ENCODE measurements at regions not wholly inside any gene's neighbourhood (a gene's known extent, or its start where the extent isn't known, plus 50 kb on each side); places are given as distances from the start of the nearest gene placed in this dataset.

DNA sequence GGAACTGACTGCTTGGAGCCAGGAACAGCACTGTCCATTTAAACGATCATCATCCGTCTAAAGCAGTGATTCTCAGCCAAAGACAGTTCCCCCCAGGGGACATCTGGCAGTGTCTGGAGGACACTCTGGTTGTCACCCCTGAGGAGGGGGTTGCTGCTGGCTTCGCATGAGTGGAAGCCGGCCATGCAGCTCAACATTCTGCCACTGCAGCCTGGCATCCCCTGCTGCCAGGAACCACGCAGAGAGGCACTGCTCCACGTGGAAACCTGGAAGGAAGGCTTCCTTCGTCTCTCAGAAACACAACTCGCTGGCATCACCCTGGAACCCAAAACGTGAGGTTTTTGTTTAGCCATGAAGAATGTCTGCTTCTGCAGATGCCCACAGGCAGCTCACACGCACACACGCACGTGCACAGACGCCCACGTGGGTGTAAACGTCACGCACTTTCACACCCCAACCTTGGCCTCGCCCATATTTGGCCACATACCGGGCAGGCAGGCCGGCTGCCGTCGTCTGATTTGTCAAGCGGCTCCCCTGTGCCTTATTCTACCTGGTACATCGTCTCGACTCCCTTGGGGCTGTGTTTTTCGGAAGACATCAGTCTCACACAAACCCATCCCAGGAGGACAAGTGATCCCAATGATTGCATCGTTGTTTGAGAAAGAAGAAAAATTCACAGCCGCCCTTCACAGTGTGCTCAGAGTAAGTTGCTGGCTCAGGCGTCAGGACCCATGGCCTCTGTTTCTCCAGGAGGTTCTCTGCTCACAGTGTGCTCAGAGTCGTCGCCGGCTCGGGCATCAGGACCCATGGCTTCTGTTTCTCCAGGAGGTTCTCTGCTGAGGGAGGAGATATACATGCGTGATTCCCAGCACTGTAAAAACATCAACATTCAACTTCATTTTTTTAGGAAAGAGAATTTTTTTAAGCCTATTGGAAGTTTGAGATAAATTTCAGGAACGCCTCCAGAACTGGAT lies 127.2 kb upstream of the PPP2R2D start:
- H3K27me3 Mint-ChIP-seq (ENCODE audit: unreplicated experiment), result no peaks in the 10 kb centered on the region
- H3K9me3 Mint-ChIP-seq (ENCODE audit: unreplicated experiment), result peaks cover 39% of the 10 kb centered on the region
- H3K4me1 Mint-ChIP-seq (ENCODE audit: unreplicated experiment), result no peaks in the 10 kb centered on the region
- TF ChIP-seq, protein P1, sequence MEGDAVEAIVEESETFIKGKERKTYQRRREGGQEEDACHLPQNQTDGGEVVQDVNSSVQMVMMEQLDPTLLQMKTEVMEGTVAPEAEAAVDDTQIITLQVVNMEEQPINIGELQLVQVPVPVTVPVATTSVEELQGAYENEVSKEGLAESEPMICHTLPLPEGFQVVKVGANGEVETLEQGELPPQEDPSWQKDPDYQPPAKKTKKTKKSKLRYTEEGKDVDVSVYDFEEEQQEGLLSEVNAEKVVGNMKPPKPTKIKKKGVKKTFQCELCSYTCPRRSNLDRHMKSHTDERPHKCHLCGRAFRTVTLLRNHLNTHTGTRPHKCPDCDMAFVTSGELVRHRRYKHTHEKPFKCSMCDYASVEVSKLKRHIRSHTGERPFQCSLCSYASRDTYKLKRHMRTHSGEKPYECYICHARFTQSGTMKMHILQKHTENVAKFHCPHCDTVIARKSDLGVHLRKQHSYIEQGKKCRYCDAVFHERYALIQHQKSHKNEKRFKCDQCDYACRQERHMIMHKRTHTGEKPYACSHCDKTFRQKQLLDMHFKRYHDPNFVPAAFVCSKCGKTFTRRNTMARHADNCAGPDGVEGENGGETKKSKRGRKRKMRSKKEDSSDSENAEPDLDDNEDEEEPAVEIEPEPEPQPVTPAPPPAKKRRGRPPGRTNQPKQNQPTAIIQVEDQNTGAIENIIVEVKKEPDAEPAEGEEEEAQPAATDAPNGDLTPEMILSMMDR (IDR thresholded peaks at IDR 0.05), result no peak
- H3K36me3 Mint-ChIP-seq (ENCODE audit: unreplicated experiment), result peaks cover 2% of the 10 kb centered on the region
- H3K27ac Mint-ChIP-seq (ENCODE audit: unreplicated experiment), result no peak overlapping the region
- DNase-seq (ENCODE audit: extremely low spot score, unreplicated experiment), result peak; percentile 77
- H3K4me3 Mint-ChIP-seq (ENCODE audit: unreplicated experiment), result no peak overlapping the region

- H3K4me3 Mint-ChIP-seq (ENCODE audit: unreplicated experiment), result no peak overlapping the region
- H3K36me3 Mint-ChIP-seq (ENCODE audit: unreplicated experiment), result peaks cover 2% of the 10 kb centered on the region
- H3K9me3 Mint-ChIP-seq (ENCODE audit: unreplicated experiment), result peaks cover 33% of the 10 kb centered on the region
- DNase-seq (ENCODE audit: extremely low spot score, unreplicated experiment), result peak; percentile 80
- H3K4me1 Mint-ChIP-seq (ENCODE audit: unreplicated experiment), result no peaks in the 10 kb centered on the region
- TF ChIP-seq, protein P1 (IDR thresholded peaks at IDR 0.05), result no peak
- H3K27me3 Mint-ChIP-seq (ENCODE audit: unreplicated experiment), result no peaks in the 10 kb centered on the region
- H3K27ac Mint-ChIP-seq (ENCODE audit: unreplicated experiment), result no peak overlapping the region
These were observed 126.1 kb upstream of the PPP2R2D start for GRCh38 chr10:131774681-131775085.

DNA sequence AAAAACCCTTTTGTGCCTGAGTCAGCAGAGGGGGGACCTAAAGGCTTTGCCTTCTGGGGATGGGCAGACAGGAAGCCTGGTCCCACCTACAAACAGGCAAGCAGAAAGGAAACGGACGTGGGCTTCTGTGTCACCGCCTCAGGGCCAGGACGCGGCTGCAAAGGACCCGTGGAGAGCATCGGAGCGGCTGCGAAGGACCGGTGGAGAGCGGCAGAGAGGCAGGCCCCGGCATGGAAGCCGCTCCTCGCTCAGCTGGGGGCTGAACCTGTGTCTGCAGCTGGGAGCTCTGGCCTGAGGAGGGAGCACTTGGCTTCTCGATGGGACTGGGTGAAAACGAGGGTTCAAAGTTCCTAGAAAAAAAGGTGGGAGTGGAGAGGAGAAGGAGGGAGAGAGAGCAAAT lies 125.4 kb upstream of the PPP2R2D start:
- Mint-ChIP-seq H3K36me3 (ENCODE audit: unreplicated experiment) (peaks cover 2% of the 10 kb centered on the region), H3K4me3 (ENCODE audit: unreplicated experiment) (no peak overlapping the region), H3K4me1 (ENCODE audit: unreplicated experiment) (no peaks in the 10 kb centered on the region), H3K27ac (ENCODE audit: unreplicated experiment) (no peak overlapping the region), H3K9me3 (ENCODE audit: unreplicated experiment) (peaks cover 30% of the 10 kb centered on the region), H3K27me3 (ENCODE audit: unreplicated experiment) (no peaks in the 10 kb centered on the region)
- TF ChIP-seq, protein P1 (IDR thresholded peaks at IDR 0.05), result no peak
- DNase-seq (ENCODE audit: extremely low spot score, unreplicated experiment), result peak; percentile 63

GRCh38 chr10:131775833-131776232 lies 125.0 kb upstream of the PPP2R2D start:
- TF ChIP-seq, protein P1 (IDR thresholded peaks at IDR 0.05), result no peak
- H3K27me3 Mint-ChIP-seq (ENCODE audit: unreplicated experiment), result no peaks in the 10 kb centered on the region
- peaks cover 34% of the 10 kb centered on the region for H3K9me3 Mint-ChIP-seq (ENCODE audit: unreplicated experiment)
- H3K4me3 Mint-ChIP-seq (ENCODE audit: unreplicated experiment), result no peak overlapping the region
- peaks cover 2% of the 10 kb centered on the region for H3K36me3 Mint-ChIP-seq (ENCODE audit: unreplicated experiment)
- no peak overlapping the region for H3K27ac Mint-ChIP-seq (ENCODE audit: unreplicated experiment)
- DNase-seq (ENCODE audit: extremely low spot score, unreplicated experiment), result peak; percentile 65
- no peaks in the 10 kb centered on the region for H3K4me1 Mint-ChIP-seq (ENCODE audit: unreplicated experiment)

- no peaks in the 10 kb centered on the region for H3K4me1 Mint-ChIP-seq (ENCODE audit: unreplicated experiment)
- no peaks in the 10 kb centered on the region for H3K27me3 Mint-ChIP-seq (ENCODE audit: unreplicated experiment)
- H3K9me3 Mint-ChIP-seq (ENCODE audit: unreplicated experiment), result peaks cover 34% of the 10 kb centered on the region
- TF ChIP-seq, protein P1 (IDR thresholded peaks at IDR 0.05), result no peak
- no peak overlapping the region for H3K27ac Mint-ChIP-seq (ENCODE audit: unreplicated experiment)
- peak; percentile 65 for DNase-seq (ENCODE audit: extremely low spot score, unreplicated experiment)
- no peak overlapping the region for H3K4me3 Mint-ChIP-seq (ENCODE audit: unreplicated experiment)
- H3K36me3 Mint-ChIP-seq (ENCODE audit: unreplicated experiment), result peaks cover 2% of the 10 kb centered on the region
These were observed 124.3 kb upstream of the PPP2R2D start for GRCh38 chr10:131776496-131776895.

Data from osteocyte (in vitro differentiated cells).